ENCODE measurements at regions not wholly inside any gene's neighbourhood (a gene's known extent, or its start where the extent isn't known, plus 50 kb on each side); places are given as distances from the start of the nearest gene placed in this dataset.

- WGBS, 2 donors (ENCODE audit: low coverage in 1 of 2): 85 to 100% methylated on average over 2 of the region's 2 CpGs
- in situ Hi-C loops (cut with MboI; ENCODE audit: low pct_ligation_motif_present in 1 of 4, low pct_unique_long_range_greater_than_20kb in 1 of 4, low sequenced_read_pairs in 3 of 4): no loop called here
Measured at GRCh38 chr14:27243365-27243764, 645.5 kb upstream of the NOVA1 start.

GRCh38 chr14:27245947-27246346, 648.1 kb upstream of the NOVA1 start:
- intact Hi-C loops (cut with DNase I; ENCODE audit: low total_unique reads): no loop called here
- Histone ChIP-seq H3K4me1 (no peaks in the 10 kb centered on the region), H3K36me3 (no peaks in the 10 kb centered on the region), H3K27ac (no peak overlapping the region), H3K9me3 (no peaks in the 10 kb centered on the region), H3K27me3 (no peaks in the 10 kb centered on the region), H3K4me3 (no peak overlapping the region)
- in situ Hi-C loops (cut with MboI; ENCODE audit: low pct_ligation_motif_present in 1 of 4, low pct_unique_long_range_greater_than_20kb in 1 of 4, low sequenced_read_pairs in 3 of 4): no loop called here
- no peak for DNase-seq
- 80 to 86% methylated on average over 6 of the region's 6 CpGs for WGBS, 2 donors (ENCODE audit: low coverage in 1 of 2)
- TF ChIP-seq POLR2A (IDR thresholded peaks at IDR 0.05): no peak
- no peak for TF ChIP-seq POLR2AphosphoS5 (IDR thresholded peaks at IDR 0.05)
- no peak for TF ChIP-seq CTCF (IDR thresholded peaks at IDR 0.05)
- no peak for TF ChIP-seq EP300 (IDR thresholded peaks at IDR 0.05; ENCODE audit: low read depth)

More at GRCh38 chr14:27243365-27243764, 645.5 kb upstream of the NOVA1 start:
- H3K27ac ChIP-seq: no peak overlapping the region
- H3K9me3 ChIP-seq: no peaks in the 10 kb centered on the region
- H3K36me3 ChIP-seq: no peaks in the 10 kb centered on the region
- H3K4me1 ChIP-seq: no peaks in the 10 kb centered on the region
- H3K27me3 ChIP-seq: no peaks in the 10 kb centered on the region
- TF ChIP-seq POLR2AphosphoS5 (IDR thresholded peaks at IDR 0.05) (no peak), CTCF (IDR thresholded peaks at IDR 0.05) (no peak), POLR2A (IDR thresholded peaks at IDR 0.05) (no peak), EP300 (IDR thresholded peaks at IDR 0.05; ENCODE audit: low read depth) (no peak)
- DNase-seq: no peak
- intact Hi-C loops (cut with DNase I; ENCODE audit: low total_unique reads): no loop called here
- H3K4me3 ChIP-seq: no peak overlapping the region

- Histone ChIP-seq H3K9me3 (no peaks in the 10 kb centered on the region), H3K4me1 (no peaks in the 10 kb centered on the region), H3K27me3 (no peaks in the 10 kb centered on the region), H3K4me3 (no peak overlapping the region), H3K27ac (no peak overlapping the region), H3K36me3 (no peaks in the 10 kb centered on the region)
- DNase-seq: no peak
- TF ChIP-seq POLR2A (IDR thresholded peaks at IDR 0.05): no peak
- TF ChIP-seq CTCF (IDR thresholded peaks at IDR 0.05): no peak
- TF ChIP-seq EP300 (IDR thresholded peaks at IDR 0.05; ENCODE audit: low read depth): no peak
- TF ChIP-seq POLR2AphosphoS5 (IDR thresholded peaks at IDR 0.05): no peak
- WGBS, 2 donors (ENCODE audit: low coverage in 1 of 2): 59 to 71% methylated on average over 4 of the region's 4 CpGs
- in situ Hi-C loops (cut with MboI; ENCODE audit: low pct_ligation_motif_present in 1 of 4, low pct_unique_long_range_greater_than_20kb in 1 of 4, low sequenced_read_pairs in 3 of 4) (no loop called here), intact Hi-C loops (cut with DNase I; ENCODE audit: low total_unique reads) (no loop called here)
Measured at GRCh38 chr14:27253966-27254365, 656.1 kb upstream of the NOVA1 start.

GRCh38 chr14:27256805-27257204, 659.0 kb upstream of the NOVA1 start:
- H3K4me3 ChIP-seq: no peak overlapping the region
- DNase-seq: no peak
- TF ChIP-seq EP300 (IDR thresholded peaks at IDR 0.05; ENCODE audit: low read depth) (no peak), POLR2AphosphoS5 (IDR thresholded peaks at IDR 0.05) (no peak), CTCF (IDR thresholded peaks at IDR 0.05) (no peak), POLR2A (IDR thresholded peaks at IDR 0.05) (no peak)
- in situ Hi-C loops (cut with MboI; ENCODE audit: low pct_ligation_motif_present in 1 of 4, low pct_unique_long_range_greater_than_20kb in 1 of 4, low sequenced_read_pairs in 3 of 4) (no loop called here), intact Hi-C loops (cut with DNase I; ENCODE audit: low total_unique reads) (no loop called here)
- no peaks in the 10 kb centered on the region for H3K4me1 ChIP-seq
- H3K27ac ChIP-seq: no peak overlapping the region
- WGBS, 2 donors (ENCODE audit: low coverage in 1 of 2): 89 to 95% methylated on average over 3 of the region's 3 CpGs
- no peaks in the 10 kb centered on the region for H3K9me3 ChIP-seq
- no peaks in the 10 kb centered on the region for H3K36me3 ChIP-seq
- H3K27me3 ChIP-seq: no peaks in the 10 kb centered on the region
